Epithelial cell of esophagus (primary cell): ENCODE measurements at regions not wholly inside any gene's neighbourhood (a gene's known extent, or its start where the extent isn't known, plus 50 kb on each side); places are given as distances from the start of the nearest gene placed in this dataset.
A peak's percentile ranks its signal among the peaks of the same experiment; 100 is the strongest.

Source experiments
- DNase-seq: peaks from one replicate; pipeline ENCODE4 v3.0.0; 2010; ENCODE audit warnings: low read depth
- H3K4me3 ChIP-seq: 2 replicates; pipeline ENCODE4 v1.5.1; 2011; ENCODE audit warnings: mild to moderate bottlenecking, low read length, control low read depth
- CTCF ChIP-seq: IDR thresholded peaks from 2 replicates; pipeline ENCODE4 v1.5.1; 2011; ENCODE audit warnings: low read depth, mild to moderate bottlenecking, low read length, control low read depth, inconsistent platforms; ENCODE audit not compliant: insufficient read depth; ENCODE audit errors: missing control alignments

GRCh38 chr12:65561798-65562382 lies 262.4 kb upstream of the HMGA2 start:
- DNase-seq: no peak
- H3K4me3 ChIP-seq: no peak overlapping the region
- TF ChIP-seq CTCF: no peak

GRCh38 chr12:65565601-65566560 lies 258.4 kb upstream of the HMGA2 start:
- TF ChIP-seq CTCF: no peak
- H3K4me3 ChIP-seq: no peak overlapping the region
- peak; percentile 74 for DNase-seq

GRCh38 chr12:65566751-65567150 lies 257.5 kb upstream of the HMGA2 start:
- TF ChIP-seq CTCF: no peak
- DNase-seq: no peak
- H3K4me3 ChIP-seq: no peak overlapping the region

GRCh38 chr12:65567820-65568219 lies 256.5 kb upstream of the HMGA2 start:
- DNase-seq: no peak
- no peak overlapping the region for H3K4me3 ChIP-seq
- TF ChIP-seq CTCF: no peak

- no peak overlapping the region for H3K4me3 ChIP-seq
- DNase-seq: peak; percentile 93
- no peak for TF ChIP-seq CTCF
Observed at GRCh38 chr12:65568517-65568916, 255.8 kb upstream of the HMGA2 start.

GRCh38 chr12:65570451-65571130 lies 253.7 kb upstream of the HMGA2 start:
- H3K4me3 ChIP-seq: no peak overlapping the region
- no peak for TF ChIP-seq CTCF
- DNase-seq: no peak
